ENCODE measurements at regions not wholly inside any gene's neighbourhood (a gene's known extent, or its start where the extent isn't known, plus 50 kb on each side); places are given as distances from the start of the nearest gene placed in this dataset.

DNA sequence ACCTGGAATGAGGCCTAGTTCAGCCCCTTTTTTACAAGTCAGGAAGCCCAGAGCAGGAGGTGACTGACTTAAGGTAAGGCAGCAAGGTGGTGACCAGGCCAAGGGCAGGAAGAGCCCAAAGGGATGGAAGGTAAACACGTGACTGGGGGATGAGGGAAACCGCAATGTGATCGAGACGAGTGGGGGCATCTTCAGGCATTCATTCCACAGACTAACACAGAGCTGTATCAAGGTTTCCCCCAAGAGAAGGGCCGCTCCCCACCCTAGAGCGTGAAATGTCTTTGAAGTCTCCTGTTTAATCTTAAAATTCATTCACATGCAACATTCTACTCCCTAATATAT is 76.3 kb upstream of the PIM1 start:
- no peak for TF ChIP-seq POLR2A (IDR thresholded peaks at IDR 0.05)
- TF ChIP-seq, protein P1, sequence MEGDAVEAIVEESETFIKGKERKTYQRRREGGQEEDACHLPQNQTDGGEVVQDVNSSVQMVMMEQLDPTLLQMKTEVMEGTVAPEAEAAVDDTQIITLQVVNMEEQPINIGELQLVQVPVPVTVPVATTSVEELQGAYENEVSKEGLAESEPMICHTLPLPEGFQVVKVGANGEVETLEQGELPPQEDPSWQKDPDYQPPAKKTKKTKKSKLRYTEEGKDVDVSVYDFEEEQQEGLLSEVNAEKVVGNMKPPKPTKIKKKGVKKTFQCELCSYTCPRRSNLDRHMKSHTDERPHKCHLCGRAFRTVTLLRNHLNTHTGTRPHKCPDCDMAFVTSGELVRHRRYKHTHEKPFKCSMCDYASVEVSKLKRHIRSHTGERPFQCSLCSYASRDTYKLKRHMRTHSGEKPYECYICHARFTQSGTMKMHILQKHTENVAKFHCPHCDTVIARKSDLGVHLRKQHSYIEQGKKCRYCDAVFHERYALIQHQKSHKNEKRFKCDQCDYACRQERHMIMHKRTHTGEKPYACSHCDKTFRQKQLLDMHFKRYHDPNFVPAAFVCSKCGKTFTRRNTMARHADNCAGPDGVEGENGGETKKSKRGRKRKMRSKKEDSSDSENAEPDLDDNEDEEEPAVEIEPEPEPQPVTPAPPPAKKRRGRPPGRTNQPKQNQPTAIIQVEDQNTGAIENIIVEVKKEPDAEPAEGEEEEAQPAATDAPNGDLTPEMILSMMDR (IDR thresholded peaks at IDR 0.05 in 4 of 5, conservative IDR thresholded peaks at IDR 0.05 in 1 of 5), result no peak
